ENCODE measurements at regions not wholly inside any gene's neighbourhood (a gene's known extent, or its start where the extent isn't known, plus 50 kb on each side); places are given as distances from the start of the nearest gene placed in this dataset.

DNA sequence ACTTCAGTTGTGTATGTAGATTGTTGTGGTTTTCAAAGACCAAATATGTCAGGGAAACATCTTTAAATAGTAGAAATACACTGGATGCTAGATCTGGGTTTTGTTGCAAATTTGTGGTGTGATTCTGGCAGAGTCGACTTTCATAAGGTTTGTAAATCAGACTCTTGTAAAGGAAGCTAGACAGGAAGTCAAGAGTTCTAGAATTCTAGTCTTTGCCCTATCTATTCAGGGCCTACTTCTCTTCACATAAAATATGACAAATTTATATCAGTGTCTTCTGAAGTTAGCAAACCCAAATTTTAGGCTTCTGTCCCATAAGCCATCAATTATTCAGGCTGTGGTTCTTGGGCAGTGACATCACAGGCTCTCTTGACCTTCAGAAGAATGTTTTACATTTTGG lies 1579.2 kb upstream of the PIK3C3 start:
- intact Hi-C loops (cut with DNase I), result no loop called here
- Histone ChIP-seq H3K27me3 (no peaks in the 10 kb centered on the region), H3K36me3 (no peaks in the 10 kb centered on the region), H3K27ac (no peak overlapping the region), H3K9me3 (no peaks in the 10 kb centered on the region), H3K4me1 (no peaks in the 10 kb centered on the region), H3K4me3 (no peak overlapping the region)
- TF ChIP-seq POLR2AphosphoS5 (IDR thresholded peaks at IDR 0.05) (no peak), EP300 (IDR thresholded peaks at IDR 0.05) (no peak), CTCF (IDR thresholded peaks at IDR 0.05) (no peak), POLR2A (IDR thresholded peaks at IDR 0.05) (no peak)
- WGBS, 2 donors, result 23 to 69% methylated on average over 1 of the region's 1 CpG
- DNase-seq, result no peak

- no peak overlapping the region for H3K4me3 ChIP-seq
- H3K27me3 ChIP-seq, result no peaks in the 10 kb centered on the region
- 22 to 58% methylated on average over 1 of the region's 1 CpG for WGBS, 2 donors
- H3K9me3 ChIP-seq, result no peaks in the 10 kb centered on the region
- TF ChIP-seq POLR2AphosphoS5 (IDR thresholded peaks at IDR 0.05) (no peak), CTCF (IDR thresholded peaks at IDR 0.05) (no peak), EP300 (IDR thresholded peaks at IDR 0.05) (no peak), POLR2A (IDR thresholded peaks at IDR 0.05) (no peak)
- no peaks in the 10 kb centered on the region for H3K36me3 ChIP-seq
- H3K4me1 ChIP-seq, result no peaks in the 10 kb centered on the region
- intact Hi-C loops (cut with DNase I), result no loop called here
- H3K27ac ChIP-seq, result no peak overlapping the region
- no peak for DNase-seq
These were observed 1583.4 kb upstream of the PIK3C3 start for GRCh38 chr18:40371673-40372072.

GRCh38 chr18:40367576-40367975 lies 1587.5 kb upstream of the PIK3C3 start:
- Histone ChIP-seq H3K4me1 (no peaks in the 10 kb centered on the region), H3K27me3 (no peaks in the 10 kb centered on the region), H3K27ac (no peak overlapping the region), H3K4me3 (no peak overlapping the region), H3K36me3 (no peaks in the 10 kb centered on the region), H3K9me3 (no peaks in the 10 kb centered on the region)
- 72 to 79% methylated on average over 2 of the region's 2 CpGs for WGBS, 2 donors
- no peak for DNase-seq
- TF ChIP-seq POLR2AphosphoS5 (IDR thresholded peaks at IDR 0.05) (no peak), EP300 (IDR thresholded peaks at IDR 0.05) (no peak), POLR2A (IDR thresholded peaks at IDR 0.05) (no peak), CTCF (IDR thresholded peaks at IDR 0.05) (no peak)
- intact Hi-C loops (cut with DNase I), result no loop called here

GRCh38 chr18:40366521-40366920 lies 1588.5 kb upstream of the PIK3C3 start:
- no peaks in the 10 kb centered on the region for H3K36me3 ChIP-seq
- intact Hi-C loops (cut with DNase I), result no loop called here
- H3K4me1 ChIP-seq, result no peaks in the 10 kb centered on the region
- H3K27me3 ChIP-seq, result no peaks in the 10 kb centered on the region
- no peaks in the 10 kb centered on the region for H3K9me3 ChIP-seq
- TF ChIP-seq EP300 (IDR thresholded peaks at IDR 0.05) (no peak), POLR2AphosphoS5 (IDR thresholded peaks at IDR 0.05) (no peak)
- no peak overlapping the region for H3K27ac ChIP-seq
- DNase-seq, result no peak
- H3K4me3 ChIP-seq, result no peak overlapping the region

DNA sequence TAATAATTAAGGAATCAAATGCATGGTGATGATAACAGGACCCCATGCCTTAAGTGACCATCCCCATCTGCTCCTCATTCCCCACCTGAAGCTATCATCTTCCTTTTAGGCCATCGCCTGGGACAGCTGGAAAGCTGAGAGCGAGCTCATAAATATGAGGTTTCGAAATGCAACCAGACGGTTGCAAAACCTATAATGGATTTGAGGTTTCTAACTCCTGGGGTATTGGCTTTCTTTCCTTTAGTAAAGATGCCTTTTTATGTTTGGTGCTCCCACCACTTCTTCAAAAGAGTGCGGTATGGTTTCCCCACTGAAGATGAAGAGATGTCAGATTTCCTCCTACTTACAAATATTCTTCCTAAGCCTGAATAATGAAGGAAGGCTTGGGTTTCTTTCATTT lies 1589.5 kb upstream of the PIK3C3 start:
- Histone ChIP-seq H3K36me3 (no peaks in the 10 kb centered on the region), H3K27me3 (no peaks in the 10 kb centered on the region), H3K4me1 (peaks cover 0 to 10% (median 4%) of the 10 kb centered on the region in 4 donors), H3K9me3 (no peaks in the 10 kb centered on the region), H3K4me3 (no peak overlapping the region), H3K27ac (no peak overlapping the region)
- TF ChIP-seq EP300 (IDR thresholded peaks at IDR 0.05), result no peak
- no peak for TF ChIP-seq POLR2AphosphoS5 (IDR thresholded peaks at IDR 0.05)
- TF ChIP-seq POLR2A (IDR thresholded peaks at IDR 0.05), result no peak
- TF ChIP-seq CTCF (IDR thresholded peaks at IDR 0.05), result no peak
- intact Hi-C loops (cut with DNase I), result no loop called here
- WGBS, 2 donors, result 83 to 88% methylated on average over 5 of the region's 5 CpGs
- DNase-seq, result no peak

Data from sigmoid colon (tissue), 6 donors.